SU-DHL-6 (cell line): ENCODE measurements at regions not wholly inside any gene's neighbourhood (a gene's known extent, or its start where the extent isn't known, plus 50 kb on each side); places are given as distances from the start of the nearest gene placed in this dataset.

Experiments used
- CTCF ChIP-seq: fragments of 200-600 bp; sonication (generic); IDR thresholded peaks from one replicate; pipeline ENCODE4 v1.5.1; 2017; ENCODE audit warnings: antibody characterized with exemption, mild to moderate bottlenecking, low read length, moderate library complexity; ENCODE audit not compliant: insufficient read depth, poor library complexity, severe bottlenecking
- EZH2phosphoT487 ChIP-seq: fragments of 200-600 bp; sonication (generic), shearing (Covaris generic); conservative IDR thresholded peaks from 2 replicates; pipeline ENCODE4 v1.6.1; 2018; ENCODE audit warnings: mild to moderate bottlenecking, antibody characterized with exemption, low read length, moderate library complexity, mixed read lengths

DNA sequence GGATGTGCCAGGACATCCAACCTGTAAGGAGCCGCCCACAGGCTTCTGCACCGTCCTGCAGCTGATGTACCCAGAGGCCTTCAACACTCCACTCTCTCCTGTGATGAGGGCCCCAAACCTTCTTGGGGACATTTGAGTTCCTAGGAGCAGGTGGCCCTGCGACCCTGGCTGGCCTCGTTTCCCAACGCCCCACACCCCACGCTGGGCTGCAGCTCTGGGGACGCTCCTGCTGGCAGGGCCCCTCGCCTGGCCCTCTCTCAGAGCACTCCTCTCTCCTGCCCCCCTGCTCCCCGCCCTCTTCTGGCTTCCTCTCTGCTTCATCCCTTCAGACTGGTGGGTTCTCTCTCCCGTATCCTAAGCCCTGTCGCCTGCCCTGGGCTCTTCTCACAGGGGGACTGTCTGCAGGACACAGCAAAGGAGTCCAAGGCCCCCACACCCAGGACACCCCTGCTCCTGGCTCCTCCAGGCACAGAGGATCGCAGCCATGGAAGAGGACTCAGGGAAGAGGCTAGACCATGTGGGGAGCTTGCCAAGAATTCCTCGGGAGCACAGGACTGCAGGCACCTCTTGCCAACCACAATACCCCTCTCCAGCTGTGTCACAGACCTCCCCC is 541.4 kb downstream of the TCERG1L start:
- no peak for TF ChIP-seq CTCF
- no peak for TF ChIP-seq EZH2phosphoT487
